Panc1 (cell line): ENCODE measurements at regions not wholly inside any gene's neighbourhood (a gene's known extent, or its start where the extent isn't known, plus 50 kb on each side); places are given as distances from the start of the nearest gene placed in this dataset.

Experiments used
- ATAC-seq: fragments of 200-7000 bp; cut with Tn5 transposase; 2 replicates; pipeline ENCODE4 v1.9.1; 2020; ENCODE audit warnings: mild to moderate bottlenecking, moderate library complexity
- BruUV-seq: library from RNA; stranded (reverse); fragments of 400-500 nt; replicated peaks from 2 replicates; lab custom pipeline; 2021; lab: Mats Ljungman, UMichigan
- CTCF ChIA-PET: fragments of 300-600 bp; sonication (Branson Sonifier 250); formaldehyde crosslinking; loops from one replicate; lab custom pipeline; 2022; ENCODE audit warnings: antibody characterized with exemption; lab: Charles Lee
- POLR2A ChIA-PET: fragments of 300-600 bp; sonication (Branson Sonifier 250); formaldehyde crosslinking; loops from one replicate; lab custom pipeline; 2022; ENCODE audit warnings: antibody characterized with exemption; lab: Charles Lee
- DNase-seq: peaks from one replicate; pipeline ENCODE4 v3.0.0-alpha.2; 2010; ENCODE audit warnings: low read depth, low spot score
- H3K27ac ChIP-seq: 2 replicates; pipeline ENCODE4 v1.5.1; 2011; ENCODE audit warnings: mild to moderate bottlenecking, low read length, inconsistent platforms
- H3K27me3 ChIP-seq: fragments of 200-500 bp; sonication (Bioruptor generic); 2 replicates; pipeline ENCODE4 v1.6.0; 2014; ENCODE audit warnings: low read length, inconsistent platforms; ENCODE audit not compliant: control insufficient read depth, insufficient read depth
- H3K36me3 ChIP-seq: fragments of 200-500 bp; sonication (Bioruptor generic); 2 replicates; pipeline ENCODE4 v1.5.1; 2014; ENCODE audit warnings: inconsistent platforms, mild to moderate bottlenecking, low read length, moderate library complexity; ENCODE audit not compliant: control insufficient read depth, insufficient read depth
- H3K4me1 ChIP-seq: 2 replicates; pipeline ENCODE4 v1.5.1; 2011; ENCODE audit warnings: inconsistent platforms, mild to moderate bottlenecking, low read length, moderate library complexity; ENCODE audit not compliant: control insufficient read depth, insufficient read depth
- H3K4me3 ChIP-seq, 2 experiments: 2 replicates each; pipeline ENCODE4 v1.5.1; 2011 to 2012; ENCODE audit warnings: low read depth in 2 of 2, low read length in 2 of 2, mild to moderate bottlenecking in 2 of 2, inconsistent platforms in 1 of 2, moderate library complexity in 1 of 2
- H3K9me3 ChIP-seq: fragments of 200-500 bp; sonication (Bioruptor generic); 2 replicates; pipeline ENCODE4 v1.5.1; 2014; ENCODE audit warnings: low read depth, mild to moderate bottlenecking, inconsistent platforms, low read length, moderate library complexity; ENCODE audit not compliant: control insufficient read depth, insufficient read depth
- CTCF ChIP-seq: fragments of 450-650 bp; IDR thresholded peaks from 2 replicates; pipeline ENCODE4 v1.5.1; 2017; ENCODE audit warnings: mild to moderate bottlenecking
- POLR2AphosphoS5 ChIP-seq: IDR thresholded peaks from 2 replicates; pipeline ENCODE4 v1.6.1; 2012; ENCODE audit warnings: mild to moderate bottlenecking, low read depth, low read length, moderate library complexity
- SIN3A ChIP-seq: IDR thresholded peaks from 2 replicates; pipeline ENCODE4 v1.6.1; 2012; ENCODE audit warnings: low read depth, mild to moderate bottlenecking, low read length, moderate library complexity, borderline replicate concordance; ENCODE audit not compliant: insufficient read depth
- TCF7L2 ChIP-seq: IDR thresholded peaks from 2 replicates; pipeline ENCODE4 v1.6.1; 2011; ENCODE audit warnings: mild to moderate bottlenecking, low read depth, low read length, inconsistent platforms
- in situ Hi-C: cut with HindIII; loops from 2 replicates; pipeline ENCODE4 v1.10.0; 2016; ENCODE audit warnings: low sequenced_read_pairs, low pct_unique_long_range_greater_than_20kb
- intact Hi-C: fragments of 100-400 bp; cut with micrococcal nuclease; formaldehyde crosslinking; loops from one replicate; pipeline ENCODE4 v1.10.0; 2022; ENCODE audit not compliant: unreplicated experiment
- TF ChIP-seq, protein P1 (sequence below), 2 experiments: IDR thresholded peaks; 2 replicates each; pipeline ENCODE4 v1.6.1; 2011 to 2012; ENCODE audit warnings: low read depth in 2 of 2, control low read depth in 1 of 2, low read length in 1 of 2, mild to moderate bottlenecking in 1 of 2, moderate library complexity in 1 of 2; ENCODE audit not compliant: insufficient read depth in 1 of 2

GRCh38 chr9:121573717-121574485 is 74.3 kb upstream of the GGTA1 start:
- Histone ChIP-seq H3K9me3 (no peaks in the 10 kb centered on the region), H3K27me3 (no peaks in the 10 kb centered on the region), H3K27ac (no peak overlapping the region), H3K4me1 (no peaks in the 10 kb centered on the region), H3K36me3 (no peaks in the 10 kb centered on the region), H3K4me3 (no peak overlapping the region)
- TF ChIP-seq TCF7L2 (no peak), SIN3A (no peak), CTCF (no peak), POLR2AphosphoS5 (no peak)
- TF ChIP-seq, protein P1, sequence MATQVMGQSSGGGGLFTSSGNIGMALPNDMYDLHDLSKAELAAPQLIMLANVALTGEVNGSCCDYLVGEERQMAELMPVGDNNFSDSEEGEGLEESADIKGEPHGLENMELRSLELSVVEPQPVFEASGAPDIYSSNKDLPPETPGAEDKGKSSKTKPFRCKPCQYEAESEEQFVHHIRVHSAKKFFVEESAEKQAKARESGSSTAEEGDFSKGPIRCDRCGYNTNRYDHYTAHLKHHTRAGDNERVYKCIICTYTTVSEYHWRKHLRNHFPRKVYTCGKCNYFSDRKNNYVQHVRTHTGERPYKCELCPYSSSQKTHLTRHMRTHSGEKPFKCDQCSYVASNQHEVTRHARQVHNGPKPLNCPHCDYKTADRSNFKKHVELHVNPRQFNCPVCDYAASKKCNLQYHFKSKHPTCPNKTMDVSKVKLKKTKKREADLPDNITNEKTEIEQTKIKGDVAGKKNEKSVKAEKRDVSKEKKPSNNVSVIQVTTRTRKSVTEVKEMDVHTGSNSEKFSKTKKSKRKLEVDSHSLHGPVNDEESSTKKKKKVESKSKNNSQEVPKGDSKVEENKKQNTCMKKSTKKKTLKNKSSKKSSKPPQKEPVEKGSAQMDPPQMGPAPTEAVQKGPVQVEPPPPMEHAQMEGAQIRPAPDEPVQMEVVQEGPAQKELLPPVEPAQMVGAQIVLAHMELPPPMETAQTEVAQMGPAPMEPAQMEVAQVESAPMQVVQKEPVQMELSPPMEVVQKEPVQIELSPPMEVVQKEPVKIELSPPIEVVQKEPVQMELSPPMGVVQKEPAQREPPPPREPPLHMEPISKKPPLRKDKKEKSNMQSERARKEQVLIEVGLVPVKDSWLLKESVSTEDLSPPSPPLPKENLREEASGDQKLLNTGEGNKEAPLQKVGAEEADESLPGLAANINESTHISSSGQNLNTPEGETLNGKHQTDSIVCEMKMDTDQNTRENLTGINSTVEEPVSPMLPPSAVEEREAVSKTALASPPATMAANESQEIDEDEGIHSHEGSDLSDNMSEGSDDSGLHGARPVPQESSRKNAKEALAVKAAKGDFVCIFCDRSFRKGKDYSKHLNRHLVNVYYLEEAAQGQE (IDR thresholded peaks at IDR 0.05; ENCODE audit: insufficient read depth in 1 of 2, low read depth in 2 of 2, low read length in 1 of 2), result no peak
- in situ Hi-C loops, result no loop called here
- intact Hi-C loops, result no loop called here
- BruUV-seq, result no TSS peak
- ChIA-PET POLR2A (no interaction called here), CTCF (interaction anchor here (1.2 kb wide), 1 partner anchor 24 kb away, joined by 3 read pairs; no protein-coding TSS in a partner anchor)
- ATAC-seq (no peak), DNase-seq (no peak)

GRCh38 chr9:121574774-121575519 is 75.3 kb upstream of the GGTA1 start:
- Histone ChIP-seq H3K4me3 (no peak overlapping the region), H3K36me3 (no peaks in the 10 kb centered on the region), H3K4me1 (no peaks in the 10 kb centered on the region), H3K9me3 (no peaks in the 10 kb centered on the region), H3K27me3 (no peaks in the 10 kb centered on the region), H3K27ac (no peak overlapping the region)
- TF ChIP-seq CTCF, result no peak
- TF ChIP-seq TCF7L2, result no peak
- TF ChIP-seq SIN3A, result no peak
- TF ChIP-seq, protein P1 (IDR thresholded peaks at IDR 0.05; ENCODE audit: insufficient read depth in 1 of 2, low read depth in 2 of 2, low read length in 1 of 2), result no peak
- no peak for TF ChIP-seq POLR2AphosphoS5
- POLR2A ChIA-PET, result no interaction called here
- DNase-seq (no peak), ATAC-seq (no peak)
- no TSS peak for BruUV-seq
- in situ Hi-C loops (no loop called here), intact Hi-C loops (no loop called here)
- CTCF ChIA-PET, result interaction anchor here (1.2 kb wide), 1 partner anchor 25 kb away, joined by 3 read pairs; no protein-coding TSS in a partner anchor
